Loucy (cell line): ENCODE measurements at regions not wholly inside any gene's neighbourhood (a gene's known extent, or its start where the extent isn't known, plus 50 kb on each side); places are given as distances from the start of the nearest gene placed in this dataset.

Experiments used
- CTCF ChIP-seq: fragments of 200-600 bp; sonication (generic); conservative IDR thresholded peaks from 2 replicates; pipeline ENCODE4 v1.5.1; 2014; ENCODE audit warnings: mild to moderate bottlenecking, antibody characterized with exemption, low read length
- EZH2phosphoT487 ChIP-seq: fragments of 200-600 bp; IDR thresholded peaks from 2 replicates; pipeline ENCODE4 v1.6.1; 2018; ENCODE audit warnings: antibody characterized with exemption, mild to moderate bottlenecking, moderate library complexity, borderline replicate concordance

- TF ChIP-seq CTCF (no peak), EZH2phosphoT487 (no peak)
Measured at GRCh38 chr17:69975808-69976207, 99.2 kb upstream of the KCNJ16 start.
